HepG2 (cell line): ENCODE measurements at regions not wholly inside any gene's neighbourhood (a gene's known extent, or its start where the extent isn't known, plus 50 kb on each side); places are given as distances from the start of the nearest gene placed in this dataset.

Experiments used
- ATAC-seq: fragments of 200-7000 bp; cut with Tn5 transposase; 3 replicates; pipeline ENCODE4 v1.9.1; 2020; ENCODE audit warnings: mild to moderate bottlenecking, moderate library complexity
- BruUV-seq: library from RNA; stranded (reverse); fragments of 400-500 nt; replicated peaks from 2 replicates; lab custom pipeline; 2021; lab: Mats Ljungman, UMichigan
- CTCF ChIA-PET: fragments of 300-600 bp; formaldehyde crosslinking; extraction: SDS; loops from one replicate; lab custom pipeline; 2021; ENCODE audit warnings: low total read pairs, inconsistent platforms, low intra/inter-chr PET ratio; lab: Yijun Ruan, JAX
- POLR2A ChIA-PET: fragments of 350-600 bp; sonication (Branson Sonifier 250); formaldehyde crosslinking; loops from one replicate; lab custom pipeline; 2020; ENCODE audit warnings: antibody characterized with exemption, inconsistent platforms; lab: Yijun Ruan, JAX
- DNase-seq: peaks from one replicate; pipeline ENCODE4 v3.0.0-alpha.2; 2015; ENCODE audit warnings: low spot score
- FAIRE-seq: peaks from 3 replicates; lab custom pipeline; 2011; peaks lifted over from hg19 to GRCh38; lab: Jason Lieb, UNC
- H2AFZ ChIP-seq: one replicate; pipeline ENCODE4 v1.6.1; 2011; ENCODE audit warnings: low read length, inconsistent platforms
- H3K27ac ChIP-seq: fragments of 300-600 bp; 3 replicates; pipeline ENCODE4 v1.8.0; 2011; ENCODE audit warnings: mixed run types, mild to moderate bottlenecking, mixed read lengths, low read length, inconsistent platforms; ENCODE audit not compliant: insufficient read depth; ENCODE audit errors: extremely low read length
- H3K27me3 ChIP-seq, 2 experiments: fragments of 200-600 bp in 1 of 2; 2 replicates in 1 of 2; 3 replicates in 1 of 2; pipeline versions ENCODE4 v1.6.0 to v1.8.0; 2011; ENCODE audit warnings: low read length in 2 of 2, mild to moderate bottlenecking in 2 of 2, moderate library complexity in 2 of 2, inconsistent platforms in 1 of 2; ENCODE audit not compliant: insufficient read depth in 2 of 2, control insufficient read depth in 1 of 2
- H3K36me3 ChIP-seq, 2 experiments: fragments of 200-600 bp in 1 of 2; replicated peaks in 1 of 2; 2 replicates in 1 of 2; 3 replicates in 1 of 2; pipeline versions ENCODE4 v1.5.1 to v1.8.0; 2011; ENCODE audit warnings: low read length in 2 of 2, inconsistent platforms in 1 of 2; ENCODE audit not compliant: insufficient read depth in 2 of 2, control insufficient read depth in 1 of 2
- H3K4me1 ChIP-seq: 2 replicates; pipeline ENCODE4 v1.5.1; 2012; ENCODE audit warnings: low read length, inconsistent platforms; ENCODE audit not compliant: insufficient read depth
- H3K4me2 ChIP-seq: 2 replicates; pipeline ENCODE4 v1.6.0; 2011; ENCODE audit warnings: low read depth, low read length, inconsistent platforms
- H3K4me3 ChIP-seq, 3 experiments: fragments of 200-600 bp in 1 of 3; sonication (generic), shearing (Covaris generic) in 1 of 3; replicated peaks in 1 of 3; 2 replicates each; pipeline ENCODE4 v1.5.1; 2011 to 2016; ENCODE audit warnings: low read length in 3 of 3, inconsistent platforms in 2 of 3, low read depth in 2 of 3, mild to moderate bottlenecking in 2 of 3, control low read depth in 1 of 3, mixed read lengths in 1 of 3; ENCODE audit not compliant: insufficient read depth in 1 of 3
- H3K79me2 ChIP-seq: one replicate; pipeline ENCODE4 v1.6.1; 2011; ENCODE audit warnings: low read length, inconsistent platforms; ENCODE audit not compliant: insufficient read depth
- H3K9ac ChIP-seq: 2 replicates; pipeline ENCODE4 v1.6.0; 2011; ENCODE audit warnings: mild to moderate bottlenecking, low read depth, low read length, inconsistent platforms; ENCODE audit not compliant: insufficient read depth
- H3K9me3 ChIP-seq: 2 replicates; pipeline ENCODE4 v1.5.1; 2012; ENCODE audit warnings: mild to moderate bottlenecking, low read length
- H4K20me1 ChIP-seq: 2 replicates; pipeline ENCODE4 v1.6.0; 2011; ENCODE audit warnings: inconsistent platforms, mild to moderate bottlenecking, low read length, moderate library complexity; ENCODE audit not compliant: insufficient read depth
- ATF6 ChIP-seq: sonication (generic); formaldehyde crosslinking; conservative IDR thresholded peaks from 2 replicates; pipeline ENCODE4 v1.4.0; 2020; ENCODE audit warnings: missing genetic modification reagents
- BCL6 ChIP-seq: IDR thresholded peaks from 2 replicates; pipeline ENCODE4 v1.6.1; 2016; ENCODE audit warnings: missing genetic modification reagents, missing compliant biosample characterization
- CREBL2 ChIP-seq: sonication (generic); formaldehyde crosslinking; IDR thresholded peaks from 2 replicates; pipeline ENCODE4 v1.8.1; 2023; ENCODE audit warnings: missing genetic modification reagents, mild to moderate bottlenecking, borderline replicate concordance
- DNMT3B ChIP-seq: conservative IDR thresholded peaks from 2 replicates; pipeline ENCODE4 v1.6.1; 2016; ENCODE audit warnings: missing biosample characterization, control low read depth
- ZNF251 ChIP-seq: sonication (generic); formaldehyde crosslinking; IDR thresholded peaks from 2 replicates; pipeline ENCODE4 v1.9.0; 2021; ENCODE audit warnings: mild to moderate bottlenecking, missing genetic modification reagents
- ZNF781 ChIP-seq: sonication (generic); formaldehyde crosslinking; IDR thresholded peaks from 2 replicates; pipeline ENCODE4 v1.5.1; 2020; ENCODE audit warnings: borderline replicate concordance, mild to moderate bottlenecking, missing genetic modification reagents; ENCODE audit errors: not compliant biosample characterization
- WGBS: methylation state at CpG from one replicate; pipeline ENCODE4 v1.1.6; 2017; ENCODE audit warnings: low lambda C conversion rate; 5-methylcytosine and 5-hydroxymethylcytosine counted together
- in situ Hi-C: cut with HindIII; loops from 2 replicates; pipeline ENCODE4 v1.10.0; 2017; ENCODE audit warnings: low pct_unique_long_range_greater_than_20kb; ENCODE audit not compliant: extremely low pct_ligation_motif_present
- intact Hi-C: fragments of 100-400 bp; cut with micrococcal nuclease; formaldehyde crosslinking; loops from one replicate; pipeline ENCODE4 v1.10.0; 2022; ENCODE audit not compliant: unreplicated experiment
- TF ChIP-seq, protein P1 (sequence below): sonication (generic); formaldehyde crosslinking; IDR thresholded peaks from 2 replicates; pipeline ENCODE4 v1.4.0; 2020; ENCODE audit warnings: low read depth, missing genetic modification reagents
- TF ChIP-seq, protein P2 (sequence below), 2 experiments: fragments of 450-650 bp in 1 of 2; sonication (generic) in 1 of 2; formaldehyde crosslinking in 1 of 2; IDR thresholded peaks; 2 replicates each; pipeline versions ENCODE4 v1.6.1 to v1.8.0; 2016 to 2022; ENCODE audit warnings: antibody characterized with exemption in 1 of 2, mild to moderate bottlenecking in 1 of 2, missing genetic modification reagents in 1 of 2

- FAIRE-seq = no peak
- BruUV-seq = no TSS peak
- intact Hi-C loops = no loop called here
- TF ChIP-seq ZNF781 (CRISPR knock-in tag) = no peak
- TF ChIP-seq, protein P1, sequence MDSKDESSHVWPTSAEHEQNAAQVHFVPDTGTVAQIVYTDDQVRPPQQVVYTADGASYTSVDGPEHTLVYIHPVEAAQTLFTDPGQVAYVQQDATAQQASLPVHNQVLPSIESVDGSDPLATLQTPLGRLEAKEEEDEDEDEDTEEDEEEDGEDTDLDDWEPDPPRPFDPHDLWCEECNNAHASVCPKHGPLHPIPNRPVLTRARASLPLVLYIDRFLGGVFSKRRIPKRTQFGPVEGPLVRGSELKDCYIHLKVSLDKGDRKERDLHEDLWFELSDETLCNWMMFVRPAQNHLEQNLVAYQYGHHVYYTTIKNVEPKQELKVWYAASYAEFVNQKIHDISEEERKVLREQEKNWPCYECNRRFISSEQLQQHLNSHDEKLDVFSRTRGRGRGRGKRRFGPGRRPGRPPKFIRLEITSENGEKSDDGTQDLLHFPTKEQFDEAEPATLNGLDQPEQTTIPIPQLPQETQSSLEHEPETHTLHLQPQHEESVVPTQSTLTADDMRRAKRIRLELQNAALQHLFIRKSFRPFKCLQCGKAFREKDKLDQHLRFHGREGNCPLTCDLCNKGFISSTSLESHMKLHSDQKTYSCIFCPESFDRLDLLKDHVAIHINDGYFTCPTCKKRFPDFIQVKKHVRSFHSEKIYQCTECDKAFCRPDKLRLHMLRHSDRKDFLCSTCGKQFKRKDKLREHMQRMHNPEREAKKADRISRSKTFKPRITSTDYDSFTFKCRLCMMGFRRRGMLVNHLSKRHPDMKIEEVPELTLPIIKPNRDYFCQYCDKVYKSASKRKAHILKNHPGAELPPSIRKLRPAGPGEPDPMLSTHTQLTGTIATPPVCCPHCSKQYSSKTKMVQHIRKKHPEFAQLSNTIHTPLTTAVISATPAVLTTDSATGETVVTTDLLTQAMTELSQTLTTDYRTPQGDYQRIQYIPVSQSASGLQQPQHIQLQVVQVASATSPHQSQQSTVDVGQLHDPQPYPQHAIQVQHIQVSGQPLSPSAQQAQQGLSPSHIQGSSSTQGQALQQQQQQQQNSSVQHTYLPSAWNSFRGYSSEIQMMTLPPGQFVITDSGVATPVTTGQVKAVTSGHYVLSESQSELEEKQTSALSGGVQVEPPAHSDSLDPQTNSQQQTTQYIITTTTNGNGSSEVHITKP = no peak
- no peak for TF ChIP-seq ZNF251 (CRISPR knock-in tag)
- no peak for TF ChIP-seq BCL6 (CRISPR knock-in tag)
- TF ChIP-seq, protein P2, sequence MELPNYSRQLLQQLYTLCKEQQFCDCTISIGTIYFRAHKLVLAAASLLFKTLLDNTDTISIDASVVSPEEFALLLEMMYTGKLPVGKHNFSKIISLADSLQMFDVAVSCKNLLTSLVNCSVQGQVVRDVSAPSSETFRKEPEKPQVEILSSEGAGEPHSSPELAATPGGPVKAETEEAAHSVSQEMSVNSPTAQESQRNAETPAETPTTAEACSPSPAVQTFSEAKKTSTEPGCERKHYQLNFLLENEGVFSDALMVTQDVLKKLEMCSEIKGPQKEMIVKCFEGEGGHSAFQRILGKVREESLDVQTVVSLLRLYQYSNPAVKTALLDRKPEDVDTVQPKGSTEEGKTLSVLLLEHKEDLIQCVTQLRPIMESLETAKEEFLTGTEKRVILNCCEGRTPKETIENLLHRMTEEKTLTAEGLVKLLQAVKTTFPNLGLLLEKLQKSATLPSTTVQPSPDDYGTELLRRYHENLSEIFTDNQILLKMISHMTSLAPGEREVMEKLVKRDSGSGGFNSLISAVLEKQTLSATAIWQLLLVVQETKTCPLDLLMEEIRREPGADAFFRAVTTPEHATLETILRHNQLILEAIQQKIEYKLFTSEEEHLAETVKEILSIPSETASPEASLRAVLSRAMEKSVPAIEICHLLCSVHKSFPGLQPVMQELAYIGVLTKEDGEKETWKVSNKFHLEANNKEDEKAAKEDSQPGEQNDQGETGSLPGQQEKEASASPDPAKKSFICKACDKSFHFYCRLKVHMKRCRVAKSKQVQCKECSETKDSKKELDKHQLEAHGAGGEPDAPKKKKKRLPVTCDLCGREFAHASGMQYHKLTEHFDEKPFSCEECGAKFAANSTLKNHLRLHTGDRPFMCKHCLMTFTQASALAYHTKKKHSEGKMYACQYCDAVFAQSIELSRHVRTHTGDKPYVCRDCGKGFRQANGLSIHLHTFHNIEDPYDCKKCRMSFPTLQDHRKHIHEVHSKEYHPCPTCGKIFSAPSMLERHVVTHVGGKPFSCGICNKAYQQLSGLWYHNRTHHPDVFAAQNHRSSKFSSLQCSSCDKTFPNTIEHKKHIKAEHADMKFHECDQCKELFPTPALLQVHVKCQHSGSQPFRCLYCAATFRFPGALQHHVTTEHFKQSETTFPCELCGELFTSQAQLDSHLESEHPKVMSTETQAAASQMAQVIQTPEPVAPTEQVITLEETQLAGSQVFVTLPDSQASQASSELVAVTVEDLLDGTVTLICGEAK (IDR thresholded peaks at IDR 0.05) = no peak
- TF ChIP-seq, protein P2 (CRISPR knock-in tag; IDR thresholded peaks at IDR 0.05) = no peak
- TF ChIP-seq DNMT3B (CRISPR knock-in tag) = no peak
- TF ChIP-seq CREBL2 (CRISPR knock-in tag) = no peak
- TF ChIP-seq ATF6 (CRISPR knock-in tag) = no peak
Measured at GRCh38 chr3:118846176-118846575, 188.5 kb downstream of the IGSF11 start.

More at GRCh38 chr3:118846176-118846575, 188.5 kb downstream of the IGSF11 start:
- ATAC-seq (no peak), DNase-seq (no peak)
- Histone ChIP-seq H4K20me1 (no peaks in the 10 kb centered on the region), H3K36me3 (no peaks in the 10 kb centered on the region), H3K4me1 (peaks cover 9% of the 10 kb centered on the region; the same call in 1 of the 2 replicates), H3K27ac (no peak overlapping the region), H3K9ac (no peak overlapping the region), H3K9me3 (no peaks in the 10 kb centered on the region; the same call in 1 of the 2 replicates), H3K4me2 (no peak overlapping the region), H3K4me3 (no peak overlapping the region), H2AFZ (no peak overlapping the region), H3K27me3 (no peaks in the 10 kb centered on the region), H3K79me2 (no peaks in the 10 kb centered on the region)
- 0% methylated on average over 4 of the region's 7 CpGs for WGBS
- CTCF ChIA-PET = no interaction called here
- POLR2A ChIA-PET = no interaction called here
- in situ Hi-C loops = no loop called here
